GM12891 (cell line): ENCODE measurements at regions not wholly inside any gene's neighbourhood (a gene's known extent, or its start where the extent isn't known, plus 50 kb on each side); places are given as distances from the start of the nearest gene placed in this dataset.

Experiments
- DNase-seq: peaks from one replicate; pipeline ENCODE4 v3.0.0; 2011; ENCODE audit warnings: low spot score; ENCODE audit not compliant: insufficient read length
- FAIRE-seq: peaks from 2 replicates; lab custom pipeline; 2011; peaks lifted over from hg19 to GRCh38; lab: Jason Lieb, UNC
- PAX5 ChIP-seq: IDR thresholded peaks from 2 replicates; pipeline ENCODE4 v1.6.1; 2011; ENCODE audit warnings: low read length, moderate library complexity, mild to moderate bottlenecking; ENCODE audit not compliant: insufficient read depth, severe bottlenecking
- POLR2A ChIP-seq: IDR thresholded peaks from 2 replicates; pipeline ENCODE4 v1.6.1; 2011; ENCODE audit warnings: low read depth, low read length, control low read depth
- POLR2AphosphoS5 ChIP-seq: IDR thresholded peaks from 2 replicates; pipeline ENCODE4 v1.6.1; 2011; ENCODE audit warnings: low read depth, low read length, control low read depth
- POU2F2 ChIP-seq: IDR thresholded peaks from 2 replicates; pipeline ENCODE4 v1.6.1; 2011; ENCODE audit warnings: low read depth, mild to moderate bottlenecking, control low read depth, low read length, moderate library complexity
- SPI1 ChIP-seq: IDR thresholded peaks from 2 replicates; pipeline ENCODE4 v1.6.1; 2011; ENCODE audit warnings: low read depth, low read length, control low read depth
- TAF1 ChIP-seq: IDR thresholded peaks from 2 replicates; pipeline ENCODE4 v1.6.1; 2011; ENCODE audit warnings: low read depth, low read length, control low read depth

GRCh38 chr17:13409455-13409854 is 192.3 kb downstream of the HS3ST3A1 start:
- DNase-seq, result no peak
- no peak for FAIRE-seq

GRCh38 chr17:13407381-13407780 is 194.3 kb downstream of the HS3ST3A1 start:
- no peak for FAIRE-seq

More at GRCh38 chr17:13409455-13409854, 192.3 kb downstream of the HS3ST3A1 start:
- TF ChIP-seq POU2F2 (no peak), POLR2AphosphoS5 (no peak), PAX5 (no peak), TAF1 (no peak), POLR2A (no peak), SPI1 (no peak)

GRCh38 chr17:13405807-13406206 is 195.9 kb downstream of the HS3ST3A1 start:
- no peak for DNase-seq
- TF ChIP-seq POLR2AphosphoS5, result no peak
- TF ChIP-seq PAX5, result no peak
- no peak for TF ChIP-seq POU2F2
- no peak for TF ChIP-seq SPI1
- TF ChIP-seq POLR2A, result no peak
- no peak for TF ChIP-seq TAF1
- no peak for FAIRE-seq

More at GRCh38 chr17:13407381-13407780, 194.3 kb downstream of the HS3ST3A1 start:
- TF ChIP-seq POLR2AphosphoS5, result no peak
- no peak for TF ChIP-seq POLR2A
- no peak for TF ChIP-seq SPI1
- TF ChIP-seq TAF1, result no peak
- no peak for TF ChIP-seq PAX5
- TF ChIP-seq POU2F2, result no peak
- DNase-seq, result no peak

- no peak for TF ChIP-seq POU2F2
- TF ChIP-seq POLR2AphosphoS5, result no peak
- TF ChIP-seq SPI1, result no peak
- TF ChIP-seq POLR2A, result no peak
- no peak for FAIRE-seq
- no peak for DNase-seq
Observed at GRCh38 chr17:13405080-13405479, 196.6 kb downstream of the HS3ST3A1 start.

GRCh38 chr17:13403982-13404946 is 197.5 kb downstream of the HS3ST3A1 start:
- DNase-seq (no peak), FAIRE-seq (no peak)
- TF ChIP-seq POU2F2 (no peak), PAX5 (no peak), POLR2A (no peak), TAF1 (no peak), SPI1 (no peak), POLR2AphosphoS5 (no peak)

GRCh38 chr17:13400491-13400890 is 201.2 kb downstream of the HS3ST3A1 start:
- TF ChIP-seq PAX5 (no peak), POLR2AphosphoS5 (no peak), TAF1 (no peak), SPI1 (no peak), POLR2A (no peak), POU2F2 (no peak)
- FAIRE-seq (no peak), DNase-seq (no peak)

GRCh38 chr17:13398853-13399252 is 202.9 kb downstream of the HS3ST3A1 start:
- no peak for FAIRE-seq
- TF ChIP-seq POU2F2 (no peak), PAX5 (no peak), POLR2AphosphoS5 (no peak)
- no peak for DNase-seq

GRCh38 chr17:13398091-13398490 is 203.6 kb downstream of the HS3ST3A1 start:
- no peak for FAIRE-seq
- TF ChIP-seq POLR2A, result no peak
- no peak for TF ChIP-seq POLR2AphosphoS5
- TF ChIP-seq PAX5, result no peak
- no peak for TF ChIP-seq TAF1
- TF ChIP-seq POU2F2, result no peak
- TF ChIP-seq SPI1, result no peak
- DNase-seq, result no peak

- TF ChIP-seq POLR2AphosphoS5, result no peak
- TF ChIP-seq PAX5, result no peak
- FAIRE-seq, result no peak
- no peak for DNase-seq
Observed at GRCh38 chr17:13395862-13396261, 205.9 kb downstream of the HS3ST3A1 start.

GRCh38 chr17:13395346-13395745 is 206.4 kb downstream of the HS3ST3A1 start:
- no peak for FAIRE-seq
- no peak for TF ChIP-seq POLR2A
- no peak for TF ChIP-seq POLR2AphosphoS5
- no peak for TF ChIP-seq POU2F2
- TF ChIP-seq PAX5, result no peak
- TF ChIP-seq TAF1, result no peak
- TF ChIP-seq SPI1, result no peak
- DNase-seq, result no peak
